CD4-positive, alpha-beta memory T cell (primary cell): ENCODE measurements at regions not wholly inside any gene's neighbourhood (a gene's known extent, or its start where the extent isn't known, plus 50 kb on each side); places are given as distances from the start of the nearest gene placed in this dataset.

ENCODE experiments used
- CTCF ChIA-PET: fragments of 350-600 bp; sonication (Branson Sonifier 250); formaldehyde crosslinking; loops from one replicate; lab custom pipeline; 2021; ENCODE audit warnings: inconsistent platforms; ENCODE audit not compliant: partially characterized antibody; lab: Charles Lee
- POLR2A ChIA-PET: fragments of 350-600 bp; sonication (Branson Sonifier 250); formaldehyde crosslinking; loops from one replicate; lab custom pipeline; 2021; ENCODE audit not compliant: partially characterized antibody; lab: Charles Lee
- DNase-seq, 5 donors: peaks; one replicate each; pipeline versions ENCODE4 v3.0.0 to v3.0.0-alpha.2; 2020 to 2022; ENCODE audit warnings: mixed read lengths in 1 of 5
- H3K27ac ChIP-seq: one replicate; pipeline ENCODE4 v1.7.0; 2013; ENCODE audit warnings: low read depth, low read length
- H3K27me3 ChIP-seq: 2 replicates; pipeline ENCODE4 v1.7.0; 2013; ENCODE audit warnings: mild to moderate bottlenecking, low read length, moderate library complexity; ENCODE audit not compliant: insufficient read depth
- H3K36me3 ChIP-seq: 2 replicates; pipeline ENCODE4 v1.7.0; 2013; ENCODE audit warnings: mild to moderate bottlenecking, low read length, moderate library complexity; ENCODE audit not compliant: insufficient read depth
- H3K4me1 ChIP-seq: 2 replicates; pipeline ENCODE4 v1.7.0; 2013; ENCODE audit warnings: mild to moderate bottlenecking, low read length, moderate library complexity; ENCODE audit not compliant: insufficient read depth
- H3K4me3 ChIP-seq, 2 donors: one replicate each; pipeline ENCODE4 v1.7.0; 2013; ENCODE audit warnings: low read length in 2 of 2, mild to moderate bottlenecking in 1 of 2
- H3K9me3 ChIP-seq, 2 donors: one replicate each; pipeline ENCODE4 v1.7.0; 2013; ENCODE audit warnings: low read length in 2 of 2, control low read depth in 1 of 2; ENCODE audit not compliant: control insufficient read depth in 1 of 2
- H3K27ac Mint-ChIP-seq, 7 donors: one replicate each; pipeline ENCODE4 v1.8.0; 2020 to 2021; ENCODE audit warnings: mixed read lengths in 7 of 7, mild to moderate bottlenecking in 6 of 7, inconsistent platforms in 3 of 7, moderate library complexity in 3 of 7
- H3K27me3 Mint-ChIP-seq, 2 donors: one replicate each; pipeline ENCODE4 v1.8.0; 2020 to 2021; ENCODE audit warnings: mixed read lengths in 2 of 2
- H3K36me3 Mint-ChIP-seq, 2 donors: one replicate each; pipeline ENCODE4 v1.8.0; 2020 to 2021; ENCODE audit warnings: mixed read lengths in 2 of 2, inconsistent platforms in 1 of 2, mild to moderate bottlenecking in 1 of 2
- H3K4me1 Mint-ChIP-seq, 4 donors: one replicate each; pipeline ENCODE4 v1.8.0; 2020 to 2021; ENCODE audit warnings: mixed read lengths in 4 of 4, mild to moderate bottlenecking in 1 of 4
- H3K4me3 Mint-ChIP-seq, 8 donors: one replicate each; pipeline ENCODE4 v1.8.0; 2020 to 2021; ENCODE audit warnings: mixed read lengths in 8 of 8, mild to moderate bottlenecking in 7 of 8, moderate library complexity in 6 of 8, inconsistent platforms in 3 of 8
- H3K9me3 Mint-ChIP-seq, 8 donors: one replicate each; pipeline ENCODE4 v1.8.0; 2020 to 2021; ENCODE audit warnings: mixed read lengths in 8 of 8, mild to moderate bottlenecking in 5 of 8, inconsistent platforms in 3 of 8, moderate library complexity in 1 of 8
- intact Hi-C: fragments of 100-400 bp; cut with micrococcal nuclease; formaldehyde crosslinking; loops from one replicate; pipeline ENCODE4 v1.15.1; 2023

DNA sequence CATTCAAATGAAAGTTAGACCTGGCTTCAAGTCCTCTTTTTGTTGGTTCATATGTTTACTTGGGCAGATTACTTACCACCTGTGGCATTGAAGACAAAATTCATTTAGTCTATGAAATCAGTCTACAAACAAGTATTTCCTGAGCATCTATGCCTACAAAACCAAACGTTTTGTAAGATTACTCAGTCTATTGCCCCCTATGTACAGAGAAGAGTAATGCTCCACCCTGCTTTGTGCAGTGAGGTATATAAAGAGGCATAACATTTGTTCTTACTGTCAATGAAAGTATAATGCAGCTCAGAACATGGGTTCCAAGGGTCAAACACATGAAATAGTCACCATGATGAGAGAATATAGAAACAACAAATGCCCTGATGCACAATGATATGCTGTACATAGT is 580.7 kb downstream of the KIF4B start:
- no peaks in the 10 kb centered on the region for H3K4me1 Mint-ChIP-seq
- H3K4me3 ChIP-seq, result no peak overlapping the region
- intact Hi-C loops, result no loop called here
- H3K9me3 Mint-ChIP-seq, result no peaks in the 10 kb centered on the region
- no peaks in the 10 kb centered on the region for H3K9me3 ChIP-seq
- no peak overlapping the region for H3K27ac Mint-ChIP-seq
- H3K27me3 ChIP-seq, result no peaks in the 10 kb centered on the region
- H3K27me3 Mint-ChIP-seq, result peaks cover 0 to 1% of the 10 kb centered on the region in 2 donors
- no peaks in the 10 kb centered on the region for H3K36me3 Mint-ChIP-seq
- H3K36me3 ChIP-seq, result no peaks in the 10 kb centered on the region
- POLR2A ChIA-PET, result no interaction called here
- no peak for DNase-seq
- H3K4me1 ChIP-seq, result no peaks in the 10 kb centered on the region
- CTCF ChIA-PET, result no interaction called here
- H3K4me3 Mint-ChIP-seq, result no peak overlapping the region
- H3K27ac ChIP-seq, result no peak overlapping the region

- H3K36me3 Mint-ChIP-seq, result no peaks in the 10 kb centered on the region
- Histone ChIP-seq H3K4me3 (no peak overlapping the region), H3K27me3 (no peaks in the 10 kb centered on the region), H3K9me3 (no peaks in the 10 kb centered on the region), H3K36me3 (no peaks in the 10 kb centered on the region), H3K4me1 (no peaks in the 10 kb centered on the region), H3K27ac (no peak overlapping the region)
- peaks cover 0 to 1% of the 10 kb centered on the region in 2 donors for H3K27me3 Mint-ChIP-seq
- no peak overlapping the region for H3K4me3 Mint-ChIP-seq
- DNase-seq, result no peak
- ChIA-PET POLR2A (no interaction called here), CTCF (no interaction called here)
- intact Hi-C loops, result no loop called here
- H3K27ac Mint-ChIP-seq, result no peak overlapping the region
- H3K4me1 Mint-ChIP-seq, result no peaks in the 10 kb centered on the region
- H3K9me3 Mint-ChIP-seq, result no peaks in the 10 kb centered on the region
These were observed 582.2 kb downstream of the KIF4B start for GRCh38 chr5:155595791-155596190.

- Mint-ChIP-seq H3K9me3 (no peaks in the 10 kb centered on the region), H3K4me3 (no peak overlapping the region), H3K4me1 (no peaks in the 10 kb centered on the region), H3K27ac (no peak overlapping the region), H3K27me3 (peaks cover 0 to 1% of the 10 kb centered on the region in 2 donors), H3K36me3 (no peaks in the 10 kb centered on the region)
- Histone ChIP-seq H3K4me3 (no peak overlapping the region), H3K27ac (no peak overlapping the region), H3K9me3 (no peaks in the 10 kb centered on the region), H3K36me3 (no peaks in the 10 kb centered on the region), H3K4me1 (no peaks in the 10 kb centered on the region), H3K27me3 (no peaks in the 10 kb centered on the region)
- ChIA-PET POLR2A (no interaction called here), CTCF (no interaction called here)
- DNase-seq, result no peak
- intact Hi-C loops, result no loop called here
These were observed 585.0 kb downstream of the KIF4B start for GRCh38 chr5:155598552-155598951.

DNA sequence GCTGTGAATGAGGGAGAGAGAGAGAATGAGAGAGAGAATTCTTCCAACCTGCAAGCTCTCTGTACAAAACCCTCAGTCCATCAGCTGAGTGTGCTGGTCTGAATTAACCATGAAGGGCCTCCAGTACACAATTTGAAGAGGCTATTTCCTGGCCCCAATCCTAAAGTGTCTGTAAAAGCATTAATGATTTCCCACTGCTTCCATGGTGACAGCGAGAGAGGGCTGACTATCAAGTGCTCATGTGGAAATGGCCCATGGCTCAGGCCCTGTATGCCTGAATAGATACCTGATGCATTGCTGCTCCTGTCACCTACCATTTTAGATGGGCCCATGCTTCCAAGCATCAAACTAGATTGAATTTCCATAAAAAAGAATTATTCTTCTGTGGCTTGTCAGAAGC is 592.4 kb downstream of the KIF4B start:
- intact Hi-C loops, result no loop called here
- no peak overlapping the region for H3K4me3 Mint-ChIP-seq
- no peaks in the 10 kb centered on the region for H3K4me1 Mint-ChIP-seq
- Histone ChIP-seq H3K27ac (no peak overlapping the region), H3K27me3 (no peaks in the 10 kb centered on the region), H3K4me3 (no peak overlapping the region), H3K9me3 (no peaks in the 10 kb centered on the region), H3K36me3 (no peaks in the 10 kb centered on the region), H3K4me1 (no peaks in the 10 kb centered on the region)
- DNase-seq, result no peak
- H3K9me3 Mint-ChIP-seq, result peaks cover 0 to 4% (median 0%) of the 10 kb centered on the region in 8 donors
- H3K36me3 Mint-ChIP-seq, result no peaks in the 10 kb centered on the region
- CTCF ChIA-PET, result no interaction called here
- H3K27ac Mint-ChIP-seq, result no peak overlapping the region
- POLR2A ChIA-PET, result no interaction called here
- peaks cover 3 to 5% of the 10 kb centered on the region in 2 donors for H3K27me3 Mint-ChIP-seq

DNA sequence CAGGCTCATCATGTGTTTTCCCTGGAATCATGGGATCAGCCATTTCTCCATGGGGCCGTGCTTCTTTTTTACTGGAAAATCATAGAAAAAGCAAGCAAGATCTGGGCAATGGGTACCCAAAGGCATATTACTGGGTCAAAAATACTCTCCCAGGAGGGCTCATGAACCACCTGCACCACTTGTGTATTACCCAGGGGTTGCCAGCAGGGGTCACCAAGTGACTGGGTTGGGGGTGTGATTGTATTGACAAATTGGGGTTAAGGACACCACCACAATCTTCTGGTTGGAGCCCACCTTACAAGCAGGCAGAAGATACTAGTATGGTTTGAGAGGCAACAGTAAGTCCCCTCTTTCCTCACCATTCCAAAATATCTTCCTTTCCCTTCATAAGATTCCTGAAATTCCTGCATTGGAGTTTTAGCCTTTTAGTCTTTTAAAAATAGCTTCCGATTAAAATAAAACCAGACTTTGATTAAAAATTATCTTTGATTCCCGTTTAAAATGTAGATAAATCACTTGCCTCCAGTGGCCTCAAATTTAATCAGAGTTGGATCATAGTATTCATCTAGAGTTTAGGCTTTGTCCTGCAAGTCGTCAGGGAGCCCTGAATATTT is 603.3 kb downstream of the KIF4B start:
- no peaks in the 10 kb centered on the region for H3K4me1 Mint-ChIP-seq
- no peaks in the 10 kb centered on the region for H3K9me3 Mint-ChIP-seq
- Histone ChIP-seq H3K9me3 (no peaks in the 10 kb centered on the region), H3K4me3 (no peak overlapping the region), H3K27me3 (no peaks in the 10 kb centered on the region), H3K27ac (no peak overlapping the region), H3K36me3 (no peaks in the 10 kb centered on the region), H3K4me1 (no peaks in the 10 kb centered on the region)
- H3K36me3 Mint-ChIP-seq, result no peaks in the 10 kb centered on the region
- H3K27me3 Mint-ChIP-seq, result peaks cover 6 to 7% of the 10 kb centered on the region in 2 donors
- CTCF ChIA-PET, result interaction anchor here (1.0 kb wide), 1 partner anchor 1515 kb away, joined by 5 read pairs; no protein-coding TSS in a partner anchor
- no peak overlapping the region for H3K27ac Mint-ChIP-seq
- H3K4me3 Mint-ChIP-seq, result no peak overlapping the region
- DNase-seq, result peak in 4 of 5 donors; percentile 4 to 23 (median 8)
- POLR2A ChIA-PET, result no interaction called here
- intact Hi-C loops, result no loop called here

GRCh38 chr5:155619688-155620087 is 606.1 kb downstream of the KIF4B start:
- no peaks in the 10 kb centered on the region for H3K36me3 Mint-ChIP-seq
- H3K27ac ChIP-seq, result no peak overlapping the region
- ChIA-PET POLR2A (no interaction called here), CTCF (no interaction called here)
- no peaks in the 10 kb centered on the region for H3K9me3 Mint-ChIP-seq
- H3K4me3 ChIP-seq, result no peak overlapping the region
- intact Hi-C loops, result no loop called here
- no peaks in the 10 kb centered on the region for H3K4me1 ChIP-seq
- H3K27me3 ChIP-seq, result no peaks in the 10 kb centered on the region
- no peaks in the 10 kb centered on the region for H3K4me1 Mint-ChIP-seq
- no peaks in the 10 kb centered on the region for H3K36me3 ChIP-seq
- peaks cover 6 to 7% of the 10 kb centered on the region in 2 donors for H3K27me3 Mint-ChIP-seq
- H3K4me3 Mint-ChIP-seq, result no peak overlapping the region
- no peaks in the 10 kb centered on the region for H3K9me3 ChIP-seq
- DNase-seq, result no peak
- no peak overlapping the region for H3K27ac Mint-ChIP-seq

GRCh38 chr5:155620821-155621410 is 607.4 kb downstream of the KIF4B start:
- ChIA-PET CTCF (no interaction called here), POLR2A (no interaction called here)
- Histone ChIP-seq H3K36me3 (no peaks in the 10 kb centered on the region), H3K27ac (no peak overlapping the region), H3K4me3 (no peak overlapping the region), H3K9me3 (no peaks in the 10 kb centered on the region), H3K4me1 (no peaks in the 10 kb centered on the region), H3K27me3 (no peaks in the 10 kb centered on the region)
- Mint-ChIP-seq H3K4me1 (no peaks in the 10 kb centered on the region), H3K4me3 (no peak overlapping the region), H3K9me3 (no peaks in the 10 kb centered on the region), H3K27ac (no peak overlapping the region), H3K27me3 (peaks cover 6 to 7% of the 10 kb centered on the region in 2 donors), H3K36me3 (no peaks in the 10 kb centered on the region)
- no peak for DNase-seq
- intact Hi-C loops, result no loop called here
